HG03066 (cell line): ENCODE measurements at regions not wholly inside any gene's neighbourhood (a gene's known extent, or its start where the extent isn't known, plus 50 kb on each side); places are given as distances from the start of the nearest gene placed in this dataset.

ENCODE experiments used
- ATAC-seq: cut with Tn5 transposase; IDR thresholded peaks from one replicate; pipeline ENCODE4 v1.9.1; 2021; ENCODE audit warnings: low read depth; ENCODE audit not compliant: unreplicated experiment

- no peak for ATAC-seq
Observed at GRCh38 chr3:157650172-157650571, 147.0 kb upstream of the VEPH1 start.

- no peak for ATAC-seq
Observed at GRCh38 chr3:157649511-157649910, 146.3 kb upstream of the VEPH1 start.

GRCh38 chr3:157647820-157648219 lies 144.6 kb upstream of the VEPH1 start:
- ATAC-seq = no peak

- no peak for ATAC-seq
Observed at GRCh38 chr3:157639756-157640426, 136.7 kb upstream of the VEPH1 start.

- no peak for ATAC-seq
Observed at GRCh38 chr3:157637866-157638265, 134.7 kb upstream of the VEPH1 start.

GRCh38 chr3:157633241-157633640 lies 130.0 kb upstream of the VEPH1 start:
- no peak for ATAC-seq

- ATAC-seq = no peak
Observed at GRCh38 chr3:157632075-157632474, 128.9 kb upstream of the VEPH1 start.

GRCh38 chr3:157631478-157631877 lies 128.3 kb upstream of the VEPH1 start:
- no peak for ATAC-seq

GRCh38 chr3:157626817-157627216 lies 123.6 kb upstream of the VEPH1 start:
- ATAC-seq = no peak

GRCh38 chr3:157624801-157625200 lies 121.6 kb upstream of the VEPH1 start:
- no peak for ATAC-seq

- ATAC-seq = no peak
Observed at GRCh38 chr3:157618886-157619285, 115.7 kb upstream of the VEPH1 start.

GRCh38 chr3:157618075-157618760 lies 115.0 kb upstream of the VEPH1 start:
- peak; percentile 74 for ATAC-seq

- no peak for ATAC-seq
Observed at GRCh38 chr3:157614896-157615295, 111.7 kb upstream of the VEPH1 start.

- ATAC-seq = no peak
Observed at GRCh38 chr3:157611536-157612076, 108.4 kb upstream of the VEPH1 start.

- ATAC-seq = no peak
Observed at GRCh38 chr3:157610876-157611535, 107.8 kb upstream of the VEPH1 start.

- ATAC-seq = no peak
Observed at GRCh38 chr3:157607826-157608405, 104.7 kb upstream of the VEPH1 start.

GRCh38 chr3:157606852-157607197 lies 103.6 kb upstream of the VEPH1 start:
- ATAC-seq = no peak

GRCh38 chr3:157606011-157606851 lies 103.0 kb upstream of the VEPH1 start:
- ATAC-seq = peak; percentile 80

- no peak for ATAC-seq
Observed at GRCh38 chr3:157605356-157605755, 102.1 kb upstream of the VEPH1 start.

- ATAC-seq = no peak
Observed at GRCh38 chr3:157602424-157602823, 99.2 kb upstream of the VEPH1 start.
